SK-N-SH (cell line): ENCODE measurements at regions not wholly inside any gene's neighbourhood (a gene's known extent, or its start where the extent isn't known, plus 50 kb on each side); places are given as distances from the start of the nearest gene placed in this dataset.

ENCODE experiments used
- CTCF ChIA-PET: fragments of 300-600, 350-600 bp; formaldehyde crosslinking; extraction: SDS; loops from one replicate; lab custom pipeline; 2021; lab: Yijun Ruan, JAX
- POLR2A ChIA-PET: fragments of 350-600 bp; sonication (Branson Sonifier 250); formaldehyde crosslinking; extraction: SDS; loops from one replicate; lab custom pipeline; 2020; ENCODE audit warnings: antibody characterized with exemption, inconsistent platforms; lab: Yijun Ruan, JAX
- DNase-seq: peaks from one replicate; pipeline ENCODE4 v3.0.0; 2012
- H2AFZ ChIP-seq: fragments of 200-600 bp; sonication (generic); 2 replicates; pipeline ENCODE4 v1.8.1; 2016; ENCODE audit warnings: antibody characterized with exemption, mild to moderate bottlenecking, low read depth
- H3F3A ChIP-seq: fragments of 200-600 bp; sonication (generic); replicated peaks from 2 replicates; pipeline ENCODE3; 2016; ENCODE audit warnings: antibody characterized with exemption, mild to moderate bottlenecking; ENCODE audit not compliant: insufficient read depth
- H3K27ac ChIP-seq, 2 experiments: fragments of 200-500 bp in 1 of 2; fragments of 200-600 bp in 1 of 2; sonication (Bioruptor generic) in 1 of 2; sonication (generic), shearing (Covaris generic) in 1 of 2; 2 replicates each; pipeline versions ENCODE4 v1.5.1 to v1.6.1; 2014 to 2016; ENCODE audit warnings: low read depth in 2 of 2, inconsistent platforms in 1 of 2, low read length in 1 of 2, mild to moderate bottlenecking in 1 of 2, mixed read lengths in 1 of 2
- H3K27me3 ChIP-seq: fragments of 200-600 bp; sonication (generic), shearing (Covaris generic); 2 replicates; pipeline ENCODE4 v1.6.1; 2016; ENCODE audit warnings: mixed run types; ENCODE audit not compliant: insufficient read depth
- H3K36me3 ChIP-seq, 2 experiments: fragments of 200-500 bp in 1 of 2; fragments of 200-600 bp in 1 of 2; sonication (Bioruptor generic) in 1 of 2; sonication (generic) in 1 of 2; replicated peaks in 1 of 2; 2 replicates each; pipeline versions ENCODE3 to v1.5.1; 2014 to 2016; ENCODE audit warnings: low read length in 1 of 2, mild to moderate bottlenecking in 1 of 2; ENCODE audit not compliant: insufficient read depth in 2 of 2, control insufficient read depth in 1 of 2
- H3K4me1 ChIP-seq, 2 experiments: fragments of 200-500 bp in 1 of 2; fragments of 200-600 bp in 1 of 2; sonication (Bioruptor generic) in 1 of 2; sonication (generic), shearing (Covaris generic) in 1 of 2; 2 replicates each; pipeline versions ENCODE4 v1.5.1 to v1.6.1; 2014 to 2016; ENCODE audit warnings: low read depth in 1 of 2, low read length in 1 of 2, mixed run types in 1 of 2; ENCODE audit not compliant: insufficient read depth in 2 of 2, control insufficient read depth in 1 of 2
- H3K4me2 ChIP-seq: fragments of 200-600 bp; sonication (generic), shearing (Covaris generic); 2 replicates; pipeline ENCODE4 v1.6.1; 2017; ENCODE audit warnings: mixed run types
- H3K4me3 ChIP-seq, 2 experiments: fragments of 200-500 bp in 1 of 2; fragments of 200-600 bp in 1 of 2; sonication (Bioruptor generic) in 1 of 2; sonication (generic), shearing (Covaris generic) in 1 of 2; 2 replicates each; pipeline versions ENCODE4 v1.5.1 to v1.8.1; 2014 to 2016; ENCODE audit warnings: low read depth in 2 of 2, inconsistent platforms in 1 of 2, low read length in 1 of 2, mild to moderate bottlenecking in 1 of 2, mixed read lengths in 1 of 2, moderate library complexity in 1 of 2
- H3K79me2 ChIP-seq: fragments of 200-600 bp; sonication (generic); 2 replicates; pipeline ENCODE4 v1.8.1; 2017; ENCODE audit warnings: mild to moderate bottlenecking; ENCODE audit not compliant: insufficient read depth
- H3K9ac ChIP-seq: fragments of 200-600 bp; sonication (generic); 2 replicates; pipeline ENCODE4 v1.6.1; 2017; ENCODE audit warnings: mixed run types
- H3K9me2 ChIP-seq: fragments of 200-600 bp; sonication (generic); 2 replicates; pipeline ENCODE4 v1.6.1; 2017; ENCODE audit warnings: mixed run types
- H3K9me3 ChIP-seq: fragments of 200-600 bp; sonication (generic); 2 replicates; pipeline ENCODE4 v1.6.1; 2017; ENCODE audit warnings: mixed run types, mild to moderate bottlenecking, moderate library complexity
- H4K20me1 ChIP-seq: fragments of 200-600 bp; sonication (generic); 2 replicates; pipeline ENCODE4 v1.6.1; 2017; ENCODE audit warnings: mild to moderate bottlenecking, mixed run types; ENCODE audit not compliant: insufficient read depth
- FOSL2 ChIP-seq: IDR thresholded peaks from 2 replicates; pipeline ENCODE4 v1.4.0; 2012; ENCODE audit warnings: low read depth, mild to moderate bottlenecking, moderate library complexity, borderline replicate concordance
- FOXJ3 ChIP-seq: sonication (generic); formaldehyde crosslinking; IDR thresholded peaks from 2 replicates; pipeline ENCODE4 v1.5.1; 2020; ENCODE audit warnings: mild to moderate bottlenecking, missing genetic modification reagents
- GABPA ChIP-seq: IDR thresholded peaks from 2 replicates; pipeline ENCODE4 v1.4.0; 2012; ENCODE audit warnings: low read depth, mild to moderate bottlenecking
- JUND ChIP-seq: IDR thresholded peaks from 2 replicates; pipeline ENCODE4 v1.4.0; 2012
- MEF2A ChIP-seq: IDR thresholded peaks from 2 replicates; pipeline ENCODE4 v1.4.0; 2012; ENCODE audit warnings: low read depth, borderline replicate concordance
- MXI1 ChIP-seq: IDR thresholded peaks from 2 replicates; pipeline ENCODE4 v1.6.1; 2012; ENCODE audit warnings: mild to moderate bottlenecking, low read depth, low read length, improper control_type of control experiment
- NFIC ChIP-seq: IDR thresholded peaks from 2 replicates; pipeline ENCODE4 v1.4.0; 2012; ENCODE audit warnings: borderline replicate concordance
- POLR2AphosphoS5 ChIP-seq: IDR thresholded peaks from 2 replicates; pipeline ENCODE4 v1.6.1; 2012; ENCODE audit warnings: low read depth, low read length
- RAD21 ChIP-seq: IDR thresholded peaks from 2 replicates; pipeline ENCODE4 v1.6.1; 2012; ENCODE audit warnings: mild to moderate bottlenecking, low read length
- RCOR1 ChIP-seq: fragments of 150-350 bp; IDR thresholded peaks from 2 replicates; pipeline ENCODE4 v1.6.1; 2017; ENCODE audit warnings: antibody characterized with exemption, low read length
- RXRA ChIP-seq: IDR thresholded peaks from 2 replicates; pipeline ENCODE4 v1.4.0; 2012; ENCODE audit warnings: low read depth, mild to moderate bottlenecking, borderline replicate concordance
- SIN3A ChIP-seq: IDR thresholded peaks from 2 replicates; pipeline ENCODE4 v1.6.1; 2012; ENCODE audit warnings: low read depth, mild to moderate bottlenecking, low read length, moderate library complexity, borderline replicate concordance
- TAF1 ChIP-seq: IDR thresholded peaks from 2 replicates; pipeline ENCODE4 v1.6.1; 2012; ENCODE audit warnings: low read depth, mild to moderate bottlenecking, low read length, moderate library complexity, borderline replicate concordance
- YY1 ChIP-seq: IDR thresholded peaks from 2 replicates; pipeline ENCODE4 v1.4.0; 2012; ENCODE audit warnings: low read depth, mild to moderate bottlenecking
- WGBS: methylation state at CpG from one replicate; pipeline ENCODE4 v1.1.6; 2017; ENCODE audit warnings: low lambda C conversion rate; 5-methylcytosine and 5-hydroxymethylcytosine counted together
- TF ChIP-seq, protein P1 (sequence below): fragments of 200-600 bp; sonication (generic); IDR thresholded peaks from 2 replicates; pipeline ENCODE4 v1.6.1; 2017; ENCODE audit warnings: antibody characterized with exemption, mild to moderate bottlenecking, moderate library complexity
- TF ChIP-seq, protein P2 (sequence below): IDR thresholded peaks from 2 replicates; pipeline ENCODE4 v1.4.0; 2012; ENCODE audit warnings: low read depth, borderline replicate concordance
- TF ChIP-seq, protein P3 (sequence below): fragments of 150-350 bp; IDR thresholded peaks from 2 replicates; pipeline ENCODE4 v1.6.1; 2017; ENCODE audit warnings: antibody characterized with exemption, low read length, low read depth, borderline replicate concordance
- TF ChIP-seq, protein P4 (sequence below): IDR thresholded peaks from 2 replicates; pipeline ENCODE4; 2012
- TF ChIP-seq, protein P5 (sequence below): IDR thresholded peaks from 2 replicates; pipeline ENCODE4 v1.4.0; 2012; ENCODE audit warnings: low read depth

DNA sequence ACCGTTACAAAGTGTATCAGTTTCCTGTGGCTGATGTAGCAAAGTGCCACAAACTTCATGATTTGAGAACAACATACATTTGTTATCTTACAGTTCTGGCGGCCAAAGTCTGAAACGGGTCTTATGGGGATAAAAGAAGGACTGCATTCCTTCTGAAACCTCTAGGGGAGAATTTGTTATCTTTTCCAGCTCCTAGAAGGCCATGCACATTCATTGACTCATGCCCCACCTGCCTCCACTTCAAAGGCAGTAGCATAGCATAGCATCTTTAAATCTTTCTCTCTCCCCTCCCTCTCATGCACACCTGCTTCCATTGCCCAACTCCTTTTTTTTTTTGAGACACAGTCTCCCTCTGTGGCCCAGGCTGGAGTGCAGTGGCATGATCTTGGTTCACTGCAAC, 190.7 kb upstream of the DYNLRB2 start:
- Histone ChIP-seq H3K4me2 (no peak overlapping the region), H3K27ac (no peak overlapping the region), H3F3A (no peaks in the 10 kb centered on the region), H3K9me3 (no peaks in the 10 kb centered on the region; the same call in 1 of the 2 replicates), H3K4me1 (no peaks in the 10 kb centered on the region; a peak in 1 of 4 replicates), H3K36me3 (no peaks in the 10 kb centered on the region), H3K4me3 (no peak overlapping the region), H3K27me3 (no peaks in the 10 kb centered on the region), H4K20me1 (no peaks in the 10 kb centered on the region), H3K79me2 (no peaks in the 10 kb centered on the region), H2AFZ (no peak overlapping the region), H3K9ac (no peak overlapping the region), H3K9me2 (no peaks in the 10 kb centered on the region)
- no peak for TF ChIP-seq FOSL2
- TF ChIP-seq, protein P1, sequence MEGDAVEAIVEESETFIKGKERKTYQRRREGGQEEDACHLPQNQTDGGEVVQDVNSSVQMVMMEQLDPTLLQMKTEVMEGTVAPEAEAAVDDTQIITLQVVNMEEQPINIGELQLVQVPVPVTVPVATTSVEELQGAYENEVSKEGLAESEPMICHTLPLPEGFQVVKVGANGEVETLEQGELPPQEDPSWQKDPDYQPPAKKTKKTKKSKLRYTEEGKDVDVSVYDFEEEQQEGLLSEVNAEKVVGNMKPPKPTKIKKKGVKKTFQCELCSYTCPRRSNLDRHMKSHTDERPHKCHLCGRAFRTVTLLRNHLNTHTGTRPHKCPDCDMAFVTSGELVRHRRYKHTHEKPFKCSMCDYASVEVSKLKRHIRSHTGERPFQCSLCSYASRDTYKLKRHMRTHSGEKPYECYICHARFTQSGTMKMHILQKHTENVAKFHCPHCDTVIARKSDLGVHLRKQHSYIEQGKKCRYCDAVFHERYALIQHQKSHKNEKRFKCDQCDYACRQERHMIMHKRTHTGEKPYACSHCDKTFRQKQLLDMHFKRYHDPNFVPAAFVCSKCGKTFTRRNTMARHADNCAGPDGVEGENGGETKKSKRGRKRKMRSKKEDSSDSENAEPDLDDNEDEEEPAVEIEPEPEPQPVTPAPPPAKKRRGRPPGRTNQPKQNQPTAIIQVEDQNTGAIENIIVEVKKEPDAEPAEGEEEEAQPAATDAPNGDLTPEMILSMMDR, result no peak
- TF ChIP-seq, protein P2, sequence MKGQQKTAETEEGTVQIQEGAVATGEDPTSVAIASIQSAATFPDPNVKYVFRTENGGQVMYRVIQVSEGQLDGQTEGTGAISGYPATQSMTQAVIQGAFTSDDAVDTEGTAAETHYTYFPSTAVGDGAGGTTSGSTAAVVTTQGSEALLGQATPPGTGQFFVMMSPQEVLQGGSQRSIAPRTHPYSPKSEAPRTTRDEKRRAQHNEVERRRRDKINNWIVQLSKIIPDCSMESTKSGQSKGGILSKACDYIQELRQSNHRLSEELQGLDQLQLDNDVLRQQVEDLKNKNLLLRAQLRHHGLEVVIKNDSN, result no peak
- TF ChIP-seq, protein P3, sequence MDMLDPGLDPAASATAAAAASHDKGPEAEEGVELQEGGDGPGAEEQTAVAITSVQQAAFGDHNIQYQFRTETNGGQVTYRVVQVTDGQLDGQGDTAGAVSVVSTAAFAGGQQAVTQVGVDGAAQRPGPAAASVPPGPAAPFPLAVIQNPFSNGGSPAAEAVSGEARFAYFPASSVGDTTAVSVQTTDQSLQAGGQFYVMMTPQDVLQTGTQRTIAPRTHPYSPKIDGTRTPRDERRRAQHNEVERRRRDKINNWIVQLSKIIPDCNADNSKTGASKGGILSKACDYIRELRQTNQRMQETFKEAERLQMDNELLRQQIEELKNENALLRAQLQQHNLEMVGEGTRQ, result no peak
- no peak for TF ChIP-seq NFIC
- TF ChIP-seq, protein P4, sequence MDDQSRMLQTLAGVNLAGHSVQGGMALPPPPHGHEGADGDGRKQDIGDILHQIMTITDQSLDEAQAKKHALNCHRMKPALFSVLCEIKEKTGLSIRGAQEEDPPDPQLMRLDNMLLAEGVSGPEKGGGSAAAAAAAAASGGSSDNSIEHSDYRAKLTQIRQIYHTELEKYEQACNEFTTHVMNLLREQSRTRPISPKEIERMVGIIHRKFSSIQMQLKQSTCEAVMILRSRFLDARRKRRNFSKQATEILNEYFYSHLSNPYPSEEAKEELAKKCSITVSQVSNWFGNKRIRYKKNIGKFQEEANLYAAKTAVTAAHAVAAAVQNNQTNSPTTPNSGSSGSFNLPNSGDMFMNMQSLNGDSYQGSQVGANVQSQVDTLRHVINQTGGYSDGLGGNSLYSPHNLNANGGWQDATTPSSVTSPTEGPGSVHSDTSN, result no peak
- TF ChIP-seq SIN3A, result no peak
- no peak for TF ChIP-seq FOXJ3 (CRISPR knock-in tag)
- no peak for TF ChIP-seq TAF1
- no peak for TF ChIP-seq RAD21
- no peak for TF ChIP-seq JUND
- TF ChIP-seq GABPA, result no peak
- ChIA-PET POLR2A (no interaction called here), CTCF (no interaction called here)
- 42% methylated on average over 3 of the region's 3 CpGs for WGBS
- DNase-seq, result no peak

DNA sequence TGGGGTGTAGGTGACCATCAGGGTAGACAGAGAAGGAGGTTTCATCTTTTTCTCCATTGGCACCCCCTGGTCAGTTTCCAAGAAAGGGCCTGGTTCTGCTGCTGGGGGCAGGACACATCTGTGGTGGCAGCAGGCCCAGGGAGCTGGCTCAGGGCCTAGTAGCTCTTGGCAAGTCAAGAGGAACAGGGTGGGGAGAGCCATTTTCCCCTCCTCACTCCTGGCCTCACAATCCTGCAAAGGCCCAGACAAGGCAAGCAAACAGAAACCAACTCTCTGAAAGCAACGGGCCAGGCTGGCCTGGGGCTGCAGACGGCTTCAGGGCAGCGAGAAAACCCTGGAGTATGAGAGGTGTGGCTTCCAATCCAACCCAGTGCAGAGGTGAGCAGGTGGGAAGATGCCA, 192.9 kb upstream of the DYNLRB2 start:
- no peaks in the 10 kb centered on the region for H3K27me3 ChIP-seq
- H3K9me3 ChIP-seq, result no peaks in the 10 kb centered on the region; the same call in 1 of the 2 replicates
- DNase-seq, result no peak
- no peaks in the 10 kb centered on the region for H4K20me1 ChIP-seq
- CTCF ChIA-PET, result no interaction called here
- no peak overlapping the region for H3K4me3 ChIP-seq
- no peak overlapping the region for H3K4me2 ChIP-seq
- H3F3A ChIP-seq, result no peaks in the 10 kb centered on the region
- no peaks in the 10 kb centered on the region for H3K36me3 ChIP-seq
- no peak overlapping the region for H2AFZ ChIP-seq
- POLR2A ChIA-PET, result no interaction called here
- no peaks in the 10 kb centered on the region; a peak in 1 of 4 replicates for H3K4me1 ChIP-seq
- no peaks in the 10 kb centered on the region for H3K79me2 ChIP-seq
- 0% methylated on average over 2 of the region's 3 CpGs for WGBS
- no peaks in the 10 kb centered on the region for H3K9me2 ChIP-seq
- TF ChIP-seq POLR2AphosphoS5 (no peak), RCOR1 (no peak), RXRA (no peak), MXI1 (no peak), MEF2A (no peak), YY1 (no peak), RAD21 (no peak)
- TF ChIP-seq, protein P5, sequence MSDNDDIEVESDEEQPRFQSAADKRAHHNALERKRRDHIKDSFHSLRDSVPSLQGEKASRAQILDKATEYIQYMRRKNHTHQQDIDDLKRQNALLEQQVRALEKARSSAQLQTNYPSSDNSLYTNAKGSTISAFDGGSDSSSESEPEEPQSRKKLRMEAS, result no peak
- no peak overlapping the region for H3K27ac ChIP-seq
- no peak overlapping the region for H3K9ac ChIP-seq
